Stomach (tissue), 4 donors: ENCODE measurements at regions not wholly inside any gene's neighbourhood (a gene's known extent, or its start where the extent isn't known, plus 50 kb on each side); places are given as distances from the start of the nearest gene placed in this dataset.

Source experiments
- CTCF ChIP-seq, 7 experiments: fragments of 450-650 bp in 4 of 7; fragments of 200-600 bp in 3 of 7; sonication (generic) in 3 of 7; IDR thresholded peaks; one replicate each; pipeline ENCODE4 v1.5.1; 2016 to 2019; ENCODE audit warnings: antibody characterized with exemption in 7 of 7, control low read depth in 2 of 7, mild to moderate bottlenecking in 1 of 7
- EP300 ChIP-seq: sonication (generic); formaldehyde crosslinking; IDR thresholded peaks from one replicate; pipeline ENCODE4 v1.6.1; 2017; ENCODE audit warnings: antibody characterized with exemption
- POLR2A ChIP-seq, 4 donors: fragments of 450-650 bp; IDR thresholded peaks; one replicate each; pipeline ENCODE4 v1.6.1; 2016; ENCODE audit warnings: antibody characterized with exemption in 4 of 4, control low read depth in 2 of 4, mild to moderate bottlenecking in 1 of 4, moderate library complexity in 1 of 4
- POLR2AphosphoS5 ChIP-seq, 3 donors: sonication (generic); formaldehyde crosslinking; IDR thresholded peaks; one replicate each; pipeline ENCODE4 v1.6.1; 2016; ENCODE audit warnings: antibody characterized with exemption in 3 of 3

DNA sequence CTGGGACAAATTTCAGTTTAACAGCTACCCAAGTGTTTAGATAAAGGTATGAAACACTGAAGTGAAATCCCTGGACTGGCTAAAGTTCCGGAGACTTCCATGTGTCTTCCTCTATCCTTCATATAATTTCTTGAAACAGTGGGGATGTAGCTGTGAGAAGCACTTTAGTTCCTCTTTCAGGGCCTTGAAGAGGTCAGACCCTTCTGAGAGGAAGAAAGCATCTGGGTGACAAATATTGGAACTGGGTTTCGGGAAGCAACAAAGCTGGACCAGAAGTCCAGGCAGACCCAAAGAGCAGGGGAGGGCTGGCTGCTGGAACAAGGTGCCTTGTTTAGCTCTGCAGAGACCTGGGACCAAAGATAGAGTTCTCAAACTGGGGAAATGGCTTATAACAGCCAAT is 75.4 kb upstream of the ZFAND5 start:
- TF ChIP-seq POLR2AphosphoS5 (IDR thresholded peaks at IDR 0.05) (no peak), POLR2A (IDR thresholded peaks at IDR 0.05) (no peak), CTCF (IDR thresholded peaks at IDR 0.05) (no peak), EP300 (no peak)
